ENCODE measurements at regions not wholly inside any gene's neighbourhood (a gene's known extent, or its start where the extent isn't known, plus 50 kb on each side); places are given as distances from the start of the nearest gene placed in this dataset.

GRCh38 chrX:33285550-33285949 is 74.2 kb upstream of the DMD start:
- no peak overlapping the region for H2AK5ac ChIP-seq (ENCODE audit: low read length)
- no peak overlapping the region for H4K91ac ChIP-seq (ENCODE audit: low read depth, low read length)
- H3K9ac ChIP-seq (ENCODE audit: low read length) = no peak overlapping the region
- no peak overlapping the region for H2AFZ ChIP-seq (ENCODE audit: insufficient read depth, low read length, poor library complexity)
- H3K79me1 ChIP-seq (ENCODE audit: low read length) = no peaks in the 10 kb centered on the region
- no peak overlapping the region for H3K4ac ChIP-seq (ENCODE audit: low read depth, low read length)
- H2BK12ac ChIP-seq (ENCODE audit: low read length) = no peak overlapping the region
- H3K4me2 ChIP-seq (ENCODE audit: low read length) = no peak overlapping the region
- no peak overlapping the region for H3K18ac ChIP-seq (ENCODE audit: low read length)
- H3K14ac ChIP-seq (ENCODE audit: low read length) = no peak overlapping the region
- no peak overlapping the region for H4K12ac ChIP-seq (ENCODE audit: low read depth, low read length)
- no peak overlapping the region for H2BK5ac ChIP-seq (ENCODE audit: low read depth, low read length, poor library complexity)
- no peaks in the 10 kb centered on the region for H3K4me1 ChIP-seq (ENCODE audit: control insufficient read depth in 1 of 2, insufficient read depth in 2 of 2, low read length in 2 of 2)
- no peaks in the 10 kb centered on the region for H3K9me3 ChIP-seq (ENCODE audit: insufficient read depth, low read depth, low read length)
- H4K8ac ChIP-seq (ENCODE audit: low read depth, low read length) = no peak overlapping the region
- no peaks in the 10 kb centered on the region for H3K36me3 ChIP-seq (ENCODE audit: control insufficient read depth in 1 of 2, insufficient read depth in 2 of 2, low read length in 2 of 2)
- no peak overlapping the region for H3K23ac ChIP-seq (ENCODE audit: low read length)
- no peak overlapping the region for H2BK120ac ChIP-seq (ENCODE audit: insufficient read depth, low read length, poor library complexity)
- WGBS (ENCODE audit: extremely low coverage, insufficient coverage, insufficient read length) = no CpG with 5 or more reads among the region's 1 CpG
- H3K27me3 ChIP-seq (ENCODE audit: insufficient read depth, low read length) = no peaks in the 10 kb centered on the region
- no peak overlapping the region for H3K27ac ChIP-seq (ENCODE audit: low read depth, low read length)
- DNase-seq = peak; percentile 11 to 62
- no peaks in the 10 kb centered on the region for H3K79me2 ChIP-seq (ENCODE audit: control insufficient read depth, insufficient read depth, low read length, poor library complexity)
- no peak overlapping the region for H3K4me3 ChIP-seq (ENCODE audit: low read depth, low read length)

DNA sequence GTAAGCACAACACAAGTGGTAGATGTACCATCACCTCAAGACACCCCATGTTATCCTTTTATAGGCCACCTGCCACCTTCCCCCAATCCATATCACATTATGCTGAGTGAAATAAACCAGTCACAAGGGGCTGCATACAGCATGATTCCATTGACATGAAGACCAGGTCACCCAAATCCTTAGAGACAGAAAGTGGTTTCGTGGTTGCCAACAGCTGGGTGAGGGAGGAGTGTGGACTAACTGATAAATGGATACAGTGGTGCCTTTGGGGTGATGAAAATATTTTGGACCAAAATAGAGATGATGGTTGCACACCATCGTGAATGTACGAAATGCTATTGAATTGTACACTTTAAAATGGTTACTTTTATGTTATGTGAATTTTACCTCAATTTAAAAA is 65.7 kb upstream of the DMD start:
- no peak overlapping the region for H2BK12ac ChIP-seq (ENCODE audit: low read length)
- H4K8ac ChIP-seq (ENCODE audit: low read depth, low read length) = no peak overlapping the region
- H2AFZ ChIP-seq (ENCODE audit: insufficient read depth, low read length, poor library complexity) = no peak overlapping the region
- no peak overlapping the region for H4K91ac ChIP-seq (ENCODE audit: low read depth, low read length)
- no peak overlapping the region for H2AK5ac ChIP-seq (ENCODE audit: low read length)
- no peak overlapping the region for H2BK5ac ChIP-seq (ENCODE audit: low read depth, low read length, poor library complexity)
- no peaks in the 10 kb centered on the region for H3K79me2 ChIP-seq (ENCODE audit: control insufficient read depth, insufficient read depth, low read length, poor library complexity)
- no peak for DNase-seq
- H3K23ac ChIP-seq (ENCODE audit: low read length) = no peak overlapping the region
- no peak overlapping the region for H3K9ac ChIP-seq (ENCODE audit: low read length)
- H3K79me1 ChIP-seq (ENCODE audit: low read length) = no peaks in the 10 kb centered on the region
- no peaks in the 10 kb centered on the region for H3K4me1 ChIP-seq (ENCODE audit: control insufficient read depth in 1 of 2, insufficient read depth in 2 of 2, low read length in 2 of 2)
- no peak overlapping the region for H3K14ac ChIP-seq (ENCODE audit: low read length)
- H3K36me3 ChIP-seq (ENCODE audit: control insufficient read depth in 1 of 2, insufficient read depth in 2 of 2, low read length in 2 of 2) = no peaks in the 10 kb centered on the region
- no CpG with 5 or more reads among the region's 3 CpGs for WGBS (ENCODE audit: extremely low coverage, insufficient coverage, insufficient read length)
- no peak overlapping the region for H3K4ac ChIP-seq (ENCODE audit: low read depth, low read length)
- no peak overlapping the region for H3K4me2 ChIP-seq (ENCODE audit: low read length)
- no peaks in the 10 kb centered on the region for H3K9me3 ChIP-seq (ENCODE audit: insufficient read depth, low read depth, low read length)
- H3K4me3 ChIP-seq (ENCODE audit: low read depth, low read length) = no peak overlapping the region
- H3K27ac ChIP-seq (ENCODE audit: low read depth, low read length) = no peak overlapping the region
- H2BK120ac ChIP-seq (ENCODE audit: insufficient read depth, low read length, poor library complexity) = no peak overlapping the region
- no peak overlapping the region for H3K18ac ChIP-seq (ENCODE audit: low read length)
- H4K12ac ChIP-seq (ENCODE audit: low read depth, low read length) = no peak overlapping the region
- no peaks in the 10 kb centered on the region for H3K27me3 ChIP-seq (ENCODE audit: insufficient read depth, low read length)

DNA sequence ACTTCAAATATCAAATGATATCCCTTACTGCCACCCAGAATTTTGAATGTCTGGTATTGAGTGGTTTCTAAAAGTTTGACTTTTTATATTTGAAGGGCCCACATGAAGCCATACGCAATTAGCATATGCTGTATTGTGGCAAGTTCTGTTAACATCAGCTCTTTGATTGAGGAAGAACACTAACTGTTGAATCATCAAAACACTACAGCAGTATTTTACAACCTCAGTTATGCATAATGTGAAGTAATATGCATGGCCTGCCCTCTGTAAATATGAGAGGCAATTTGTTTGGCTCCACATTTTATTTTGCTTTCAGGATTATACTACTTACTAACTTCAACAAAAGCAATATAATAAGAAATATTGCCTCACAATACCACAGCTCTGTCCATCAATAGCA is 62.2 kb upstream of the DMD start:
- Histone ChIP-seq H3K79me2 (ENCODE audit: control insufficient read depth, insufficient read depth, low read length, poor library complexity) (no peaks in the 10 kb centered on the region), H4K12ac (ENCODE audit: low read depth, low read length) (no peak overlapping the region), H2BK12ac (ENCODE audit: low read length) (no peak overlapping the region), H3K79me1 (ENCODE audit: low read length) (no peaks in the 10 kb centered on the region), H3K4ac (ENCODE audit: low read depth, low read length) (no peak overlapping the region), H2BK120ac (ENCODE audit: insufficient read depth, low read length, poor library complexity) (no peak overlapping the region), H3K4me1 (ENCODE audit: control insufficient read depth in 1 of 2, insufficient read depth in 2 of 2, low read length in 2 of 2) (no peaks in the 10 kb centered on the region), H3K18ac (ENCODE audit: low read length) (no peak overlapping the region), H4K8ac (ENCODE audit: low read depth, low read length) (no peak overlapping the region), H3K9me3 (ENCODE audit: insufficient read depth, low read depth, low read length) (no peaks in the 10 kb centered on the region), H3K9ac (ENCODE audit: low read length) (no peak overlapping the region), H3K36me3 (ENCODE audit: control insufficient read depth in 1 of 2, insufficient read depth in 2 of 2, low read length in 2 of 2) (no peaks in the 10 kb centered on the region), H2BK5ac (ENCODE audit: low read depth, low read length, poor library complexity) (no peak overlapping the region), H3K14ac (ENCODE audit: low read length) (no peak overlapping the region), H2AFZ (ENCODE audit: insufficient read depth, low read length, poor library complexity) (no peak overlapping the region), H3K4me2 (ENCODE audit: low read length) (no peak overlapping the region), H3K27ac (ENCODE audit: low read depth, low read length) (no peak overlapping the region), H3K27me3 (ENCODE audit: insufficient read depth, low read length) (no peaks in the 10 kb centered on the region), H3K4me3 (ENCODE audit: low read depth, low read length) (no peak overlapping the region), H3K23ac (ENCODE audit: low read length) (no peak overlapping the region), H2AK5ac (ENCODE audit: low read length) (no peak overlapping the region), H4K91ac (ENCODE audit: low read depth, low read length) (no peak overlapping the region)
- DNase-seq = no peak
- no CpG with 5 or more reads among the region's 1 CpG for WGBS (ENCODE audit: extremely low coverage, insufficient coverage, insufficient read length)

DNA sequence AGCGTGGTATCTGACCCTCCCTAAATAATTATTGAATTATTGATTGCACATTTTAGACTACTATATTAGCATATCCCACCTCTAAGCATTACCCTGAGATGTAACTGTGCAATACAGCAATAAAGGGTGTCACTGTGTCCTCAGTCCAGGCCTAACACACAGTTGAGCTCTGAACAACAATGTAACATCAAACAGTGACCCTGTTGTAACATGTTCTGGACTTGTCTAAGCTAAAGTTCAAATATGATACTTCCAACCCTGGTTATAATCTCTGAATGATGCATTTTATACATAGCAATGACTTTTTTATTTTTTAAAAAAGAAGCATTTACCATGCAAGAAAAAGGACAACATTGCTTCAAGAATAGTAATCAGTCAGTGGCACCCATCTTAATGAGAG is 61.6 kb upstream of the DMD start:
- Histone ChIP-seq H4K12ac (ENCODE audit: low read depth, low read length) (no peak overlapping the region), H3K79me1 (ENCODE audit: low read length) (no peaks in the 10 kb centered on the region), H2BK5ac (ENCODE audit: low read depth, low read length, poor library complexity) (no peak overlapping the region), H3K36me3 (ENCODE audit: control insufficient read depth in 1 of 2, insufficient read depth in 2 of 2, low read length in 2 of 2) (no peaks in the 10 kb centered on the region), H2BK120ac (ENCODE audit: insufficient read depth, low read length, poor library complexity) (no peak overlapping the region), H3K4me2 (ENCODE audit: low read length) (no peak overlapping the region), H3K9ac (ENCODE audit: low read length) (no peak overlapping the region), H3K27ac (ENCODE audit: low read depth, low read length) (no peak overlapping the region), H4K91ac (ENCODE audit: low read depth, low read length) (no peak overlapping the region), H3K27me3 (ENCODE audit: insufficient read depth, low read length) (no peaks in the 10 kb centered on the region), H3K9me3 (ENCODE audit: insufficient read depth, low read depth, low read length) (no peaks in the 10 kb centered on the region), H3K4me1 (ENCODE audit: control insufficient read depth in 1 of 2, insufficient read depth in 2 of 2, low read length in 2 of 2) (no peaks in the 10 kb centered on the region), H2AFZ (ENCODE audit: insufficient read depth, low read length, poor library complexity) (no peak overlapping the region), H2AK5ac (ENCODE audit: low read length) (no peak overlapping the region), H2BK12ac (ENCODE audit: low read length) (no peak overlapping the region), H3K79me2 (ENCODE audit: control insufficient read depth, insufficient read depth, low read length, poor library complexity) (no peaks in the 10 kb centered on the region), H3K4me3 (ENCODE audit: low read depth, low read length) (no peak overlapping the region), H3K23ac (ENCODE audit: low read length) (no peak overlapping the region), H4K8ac (ENCODE audit: low read depth, low read length) (no peak overlapping the region), H3K14ac (ENCODE audit: low read length) (no peak overlapping the region), H3K4ac (ENCODE audit: low read depth, low read length) (no peak overlapping the region), H3K18ac (ENCODE audit: low read length) (no peak overlapping the region)
- DNase-seq = no peak
- no CpG with 5 or more reads among the region's 1 CpG for WGBS (ENCODE audit: extremely low coverage, insufficient coverage, insufficient read length)

Data from trophoblast cell (in vitro differentiated cells and primary cell).